GM12878 (cell line): ENCODE measurements at regions not wholly inside any gene's neighbourhood (a gene's known extent, or its start where the extent isn't known, plus 50 kb on each side); places are given as distances from the start of the nearest gene placed in this dataset.

Experiments used
- ATAC-seq: fragments of 200-7000 bp; cut with Tn5 transposase; 3 replicates; pipeline ENCODE4 v1.9.1; 2020; ENCODE audit warnings: mild to moderate bottlenecking, moderate library complexity
- BruUV-seq: library from RNA; stranded (reverse); fragments of 400-500 nt; replicated peaks from 2 replicates; lab custom pipeline; 2021; lab: Mats Ljungman, UMichigan
- CTCF ChIA-PET: fragments of 300-600 bp; sonication (Branson Sonifier 250); formaldehyde crosslinking; extraction: SDS; loops from one replicate; lab custom pipeline; 2021; ENCODE audit warnings: inconsistent platforms; lab: Yijun Ruan, JAX
- POLR2A ChIA-PET: fragments of 350-600 bp; formaldehyde crosslinking; extraction: SDS; loops from one replicate; lab custom pipeline; 2021; ENCODE audit warnings: inconsistent platforms; lab: Charles Lee
- RAD21 ChIA-PET: fragments of 300-600 bp; sonication (Branson Sonifier 250); formaldehyde crosslinking; loops from one replicate; lab custom pipeline; 2023; ENCODE audit warnings: antibody characterized with exemption; ENCODE audit not compliant: unreplicated experiment; lab: Charles Lee
- SMC1A ChIA-PET: fragments of 300-600 bp; sonication (Branson Sonifier 250); formaldehyde crosslinking; loops from one replicate; lab custom pipeline; 2023; ENCODE audit not compliant: unreplicated experiment, uncharacterized antibody; lab: Charles Lee
- DNase-seq: peaks from one replicate; pipeline ENCODE4 v3.0.0-alpha.2; 2011; ENCODE audit warnings: low read depth, low spot score
- FAIRE-seq: peaks from 3 replicates; lab custom pipeline; 2011; peaks lifted over from hg19 to GRCh38; lab: Jason Lieb, UNC
- H2AFZ ChIP-seq: 2 replicates; pipeline ENCODE4 v1.6.0; 2011; ENCODE audit warnings: low read depth, low read length, control low read depth; ENCODE audit not compliant: control insufficient read depth
- H3K27ac ChIP-seq: 2 replicates; pipeline ENCODE4 v1.5.1; 2011; ENCODE audit warnings: control low read depth; ENCODE audit not compliant: control insufficient read depth, insufficient read depth
- H3K27me3 ChIP-seq, 2 experiments: replicated peaks in 1 of 2; 2 replicates each; pipeline versions ENCODE4 v1.6.0 to v1.6.1; 2011; ENCODE audit warnings: low read length in 1 of 2; ENCODE audit not compliant: control insufficient read depth in 2 of 2, insufficient read depth in 2 of 2
- H3K36me3 ChIP-seq, 2 experiments: 2 replicates each; pipeline ENCODE4 v1.5.1; 2011; ENCODE audit warnings: low read length in 1 of 2; ENCODE audit not compliant: control insufficient read depth in 2 of 2, insufficient read depth in 2 of 2
- H3K4me1 ChIP-seq: 2 replicates; pipeline ENCODE4 v1.6.1; 2011; ENCODE audit warnings: mild to moderate bottlenecking, low read length, moderate library complexity, mixed read lengths; ENCODE audit not compliant: control insufficient read depth, insufficient read depth
- H3K4me2 ChIP-seq: 2 replicates; pipeline ENCODE4 v1.6.0; 2011; ENCODE audit warnings: control low read depth; ENCODE audit not compliant: control insufficient read depth, insufficient read depth
- H3K4me3 ChIP-seq: fragments of 200-600 bp; sonication (generic); 2 replicates; pipeline ENCODE4 v1.5.1; 2016
- H3K79me2 ChIP-seq: 2 replicates; pipeline ENCODE4 v1.6.0; 2011; ENCODE audit warnings: low read length; ENCODE audit not compliant: control insufficient read depth, insufficient read depth
- H3K9ac ChIP-seq: 2 replicates; pipeline ENCODE4 v1.8.0; 2011; ENCODE audit warnings: low read length, control low read depth, mixed read lengths; ENCODE audit not compliant: control insufficient read depth, insufficient read depth
- H3K9me3 ChIP-seq: replicated peaks from 3 replicates; pipeline ENCODE4 v1.5.1; 2011; ENCODE audit warnings: mild to moderate bottlenecking, low read length; ENCODE audit not compliant: control insufficient read depth, insufficient read depth
- H4K20me1 ChIP-seq: 2 replicates; pipeline ENCODE4 v1.6.0; 2011; ENCODE audit not compliant: control insufficient read depth, insufficient read depth
- ESRRA ChIP-seq: IDR thresholded peaks from 2 replicates; pipeline ENCODE4 v1.6.1; 2012; ENCODE audit warnings: mild to moderate bottlenecking, low read length, improper control_type of control experiment
- FOXM1 ChIP-seq: IDR thresholded peaks from 2 replicates; pipeline ENCODE4 v1.6.1; 2012; ENCODE audit warnings: low read depth, mild to moderate bottlenecking, inconsistent platforms, low read length, moderate library complexity
- MAX ChIP-seq: IDR thresholded peaks from 2 replicates; pipeline ENCODE4 v1.6.1; 2012; ENCODE audit warnings: low read depth, low read length, improper control_type of control experiment
- NFXL1 ChIP-seq: fragments of 450-650 bp; IDR thresholded peaks from 2 replicates; pipeline ENCODE4 v1.6.1; 2017; ENCODE audit warnings: antibody characterized with exemption, mild to moderate bottlenecking, borderline replicate concordance
- RCOR1 ChIP-seq: conservative IDR thresholded peaks from 2 replicates; pipeline ENCODE4 v1.6.1; 2012; ENCODE audit warnings: low read depth, low read length, improper control_type of control experiment
- SMAD1 ChIP-seq: fragments of 450-650 bp; IDR thresholded peaks from 2 replicates; pipeline ENCODE4 v1.6.1; 2018; ENCODE audit warnings: mild to moderate bottlenecking, low read depth; ENCODE audit not compliant: partially characterized antibody
- SMC3 ChIP-seq: IDR thresholded peaks from 2 replicates; pipeline ENCODE4 v1.6.1; 2011; ENCODE audit warnings: low read length, improper control_type of control experiment, borderline replicate concordance
- SREBF1 ChIP-seq: IDR thresholded peaks from 2 replicates; pipeline ENCODE4 v1.6.1; 2012; ENCODE audit warnings: mild to moderate bottlenecking, low read length
- ZSCAN29 ChIP-seq: fragments of 450-650 bp; IDR thresholded peaks from 2 replicates; pipeline ENCODE4 v1.6.1; 2017; ENCODE audit warnings: mild to moderate bottlenecking, moderate library complexity
- WGBS: methylation state at CpG from one replicate; pipeline ENCODE4 v1.1.6; 2016; ENCODE audit warnings: low lambda C conversion rate; ENCODE audit not compliant: insufficient replicate concordance, insufficient coverage; ENCODE audit errors: missing lambda C conversion rate; 5-methylcytosine and 5-hydroxymethylcytosine counted together
- in situ Hi-C: fragments of 300-500 bp; cut with MboI; formaldehyde crosslinking; loops from 9 replicates; pipeline ENCODE4 v1.14.3; 2018; ENCODE audit warnings: mixed read lengths
- intact Hi-C: fragments of 100-400 bp; cut with micrococcal nuclease; formaldehyde crosslinking; loops from one replicate; pipeline ENCODE4 v1.14.2; 2022; ENCODE audit not compliant: unreplicated experiment
- TF ChIP-seq, protein P1 (sequence below): fragments of 450-650 bp; IDR thresholded peaks from 2 replicates; pipeline ENCODE4 v1.6.1; 2014; ENCODE audit warnings: mild to moderate bottlenecking

DNA sequence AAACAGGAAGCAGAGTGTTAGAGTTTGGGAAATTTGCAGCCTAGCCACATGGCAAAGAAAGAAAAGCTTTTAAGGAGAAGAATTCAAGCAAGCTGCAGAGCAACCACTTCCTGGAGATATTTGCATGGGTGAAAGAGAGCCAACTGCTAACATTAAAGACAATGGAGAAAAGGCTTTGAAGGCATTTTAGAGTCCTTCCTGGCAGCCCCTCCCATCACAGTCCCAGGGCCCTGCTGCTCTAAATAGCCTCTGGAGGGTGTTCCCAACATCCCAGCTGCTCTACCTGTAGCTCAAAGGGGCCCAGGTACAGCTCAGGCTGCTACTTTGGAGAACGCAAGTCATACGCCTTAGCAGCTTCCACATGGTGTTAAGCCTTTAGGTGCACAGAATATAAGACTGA is 235.9 kb upstream of the FMR1 start:
- in situ Hi-C loops (no loop called here), intact Hi-C loops (no loop called here)
- RAD21 ChIA-PET, result no interaction called here
- Histone ChIP-seq H3K27ac (no peak overlapping the region), H2AFZ (no peak overlapping the region), H3K4me1 (no peaks in the 10 kb centered on the region), H3K9me3 (no peaks in the 10 kb centered on the region), H3K27me3 (no peaks in the 10 kb centered on the region), H3K9ac (no peak overlapping the region), H3K4me2 (no peak overlapping the region), H3K36me3 (no peaks in the 10 kb centered on the region), H3K4me3 (no peak overlapping the region), H3K79me2 (no peaks in the 10 kb centered on the region), H4K20me1 (no peaks in the 10 kb centered on the region)
- SMC1A ChIA-PET, result no interaction called here
- ATAC-seq (no peak), FAIRE-seq (no peak), DNase-seq (no peak)
- WGBS, result 69% methylated on average over 2 of the region's 2 CpGs
- no peak for TF ChIP-seq NFXL1
- TF ChIP-seq SREBF1, result no peak
- no peak for TF ChIP-seq ESRRA
- no peak for TF ChIP-seq MAX
- TF ChIP-seq, protein P1, sequence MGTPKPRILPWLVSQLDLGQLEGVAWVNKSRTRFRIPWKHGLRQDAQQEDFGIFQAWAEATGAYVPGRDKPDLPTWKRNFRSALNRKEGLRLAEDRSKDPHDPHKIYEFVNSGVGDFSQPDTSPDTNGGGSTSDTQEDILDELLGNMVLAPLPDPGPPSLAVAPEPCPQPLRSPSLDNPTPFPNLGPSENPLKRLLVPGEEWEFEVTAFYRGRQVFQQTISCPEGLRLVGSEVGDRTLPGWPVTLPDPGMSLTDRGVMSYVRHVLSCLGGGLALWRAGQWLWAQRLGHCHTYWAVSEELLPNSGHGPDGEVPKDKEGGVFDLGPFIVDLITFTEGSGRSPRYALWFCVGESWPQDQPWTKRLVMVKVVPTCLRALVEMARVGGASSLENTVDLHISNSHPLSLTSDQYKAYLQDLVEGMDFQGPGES, result no peak
- no peak for TF ChIP-seq SMAD1
- TF ChIP-seq SMC3, result no peak
- no peak for TF ChIP-seq RCOR1
- TF ChIP-seq FOXM1, result no peak
- TF ChIP-seq ZSCAN29, result no peak
- BruUV-seq, result no TSS peak
- POLR2A ChIA-PET, result no interaction called here
- CTCF ChIA-PET, result interaction anchor here (0.5 kb wide), 1 partner anchor 331 kb away, joined by 3 read pairs; no protein-coding TSS in a partner anchor
